ENCODE measurements at regions not wholly inside any gene's neighbourhood (a gene's known extent, or its start where the extent isn't known, plus 50 kb on each side); places are given as distances from the start of the nearest gene placed in this dataset.

GRCh38 chr5:117681431-117682254 is 1107.0 kb upstream of the SEMA6A start:
- Histone ChIP-seq H3K9me3 (ENCODE audit: control insufficient read depth, insufficient read depth, low read length) (no peaks in the 10 kb centered on the region), H3K4me3 (ENCODE audit: low read length) (no peak overlapping the region), H3K36me3 (ENCODE audit: control insufficient read depth, insufficient read depth, low read length) (no peaks in the 10 kb centered on the region), H3K27ac (ENCODE audit: low read length) (no peak overlapping the region), H3K27me3 (ENCODE audit: control insufficient read depth, insufficient read depth, low read length) (no peaks in the 10 kb centered on the region), H3K4me1 (ENCODE audit: control insufficient read depth, insufficient read depth, low read length) (no peaks in the 10 kb centered on the region)
- no peaks in the 10 kb centered on the region for H3K36me3 Mint-ChIP-seq
- no peaks in the 10 kb centered on the region for H3K27me3 Mint-ChIP-seq (ENCODE audit: low read depth in 2 of 2)
- no peak for ATAC-seq
- TF ChIP-seq CTCF (IDR thresholded peaks at IDR 0.05) = no peak
- no peak overlapping the region for H3K27ac Mint-ChIP-seq
- peaks cover 21 to 22% of the 10 kb centered on the region in 2 donors for H3K9me3 Mint-ChIP-seq
- intact Hi-C loops (cut with micrococcal nuclease) = no loop called here
- no peaks in the 10 kb centered on the region for H3K4me1 Mint-ChIP-seq
- 80% methylated on average over 6 of the region's 6 CpGs for WGBS (ENCODE audit: insufficient coverage)
- no peak overlapping the region for H3K4me3 Mint-ChIP-seq
- no peak for DNase-seq

DNA sequence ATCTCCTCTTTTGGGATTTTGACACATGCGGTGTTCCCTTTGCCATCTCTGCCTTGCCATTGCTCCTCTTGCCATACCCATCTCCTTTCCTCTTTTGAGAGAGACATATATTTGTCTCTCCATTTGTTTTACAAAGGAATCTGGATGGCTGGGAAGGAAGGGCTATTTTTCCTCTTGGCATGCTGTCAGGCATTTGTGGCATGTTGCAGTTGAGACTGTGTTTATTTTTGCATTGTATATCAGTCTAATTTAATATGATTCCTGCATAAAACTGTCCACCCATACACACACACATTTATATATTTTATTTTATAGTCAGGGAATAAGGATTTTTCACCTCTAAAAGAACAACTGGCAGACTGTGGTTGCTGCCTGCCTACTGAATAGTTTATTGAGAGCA is 1105.8 kb upstream of the SEMA6A start:
- H3K36me3 Mint-ChIP-seq = no peaks in the 10 kb centered on the region
- intact Hi-C loops (cut with micrococcal nuclease) = no loop called here

DNA sequence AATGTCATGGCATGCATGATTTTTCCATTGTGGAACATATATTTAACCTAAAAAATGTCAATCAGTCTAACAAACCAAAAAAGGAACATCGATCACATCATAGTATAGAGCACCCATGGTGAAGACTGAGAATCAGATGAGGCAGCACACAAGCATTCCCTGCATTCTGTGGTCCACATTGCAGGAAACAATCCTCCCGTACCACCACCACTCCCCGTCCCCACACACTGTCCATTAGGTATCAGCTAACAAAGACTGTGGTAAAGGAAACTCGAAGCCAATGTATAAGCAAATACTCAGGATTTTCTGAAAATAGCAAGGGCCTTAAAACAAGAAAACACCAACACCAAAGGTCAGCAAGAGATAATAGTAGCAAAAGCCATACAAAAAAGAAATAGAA is 1104.4 kb upstream of the SEMA6A start:
- no peak for ATAC-seq
- WGBS (ENCODE audit: insufficient coverage) = 73% methylated on average over 4 of the region's 4 CpGs
- intact Hi-C loops (cut with micrococcal nuclease) = no loop called here
- Histone ChIP-seq H3K9me3 (ENCODE audit: control insufficient read depth, insufficient read depth, low read length) (no peaks in the 10 kb centered on the region), H3K27ac (ENCODE audit: low read length) (no peak overlapping the region), H3K4me3 (ENCODE audit: low read length) (no peak overlapping the region), H3K36me3 (ENCODE audit: control insufficient read depth, insufficient read depth, low read length) (no peaks in the 10 kb centered on the region), H3K27me3 (ENCODE audit: control insufficient read depth, insufficient read depth, low read length) (no peaks in the 10 kb centered on the region), H3K4me1 (ENCODE audit: control insufficient read depth, insufficient read depth, low read length) (no peaks in the 10 kb centered on the region)
- H3K4me3 Mint-ChIP-seq = no peak overlapping the region
- no peak overlapping the region for H3K27ac Mint-ChIP-seq
- DNase-seq = no peak
- H3K4me1 Mint-ChIP-seq = no peaks in the 10 kb centered on the region
- peaks cover 17 to 25% of the 10 kb centered on the region in 2 donors for H3K9me3 Mint-ChIP-seq
- H3K36me3 Mint-ChIP-seq = no peaks in the 10 kb centered on the region
- TF ChIP-seq CTCF (IDR thresholded peaks at IDR 0.05) = no peak
- no peaks in the 10 kb centered on the region for H3K27me3 Mint-ChIP-seq (ENCODE audit: low read depth in 2 of 2)

More for the DNA sequence above, 1105.8 kb upstream of the SEMA6A start:
- Histone ChIP-seq H3K27ac (ENCODE audit: low read length) (no peak overlapping the region), H3K4me3 (ENCODE audit: low read length) (no peak overlapping the region), H3K27me3 (ENCODE audit: control insufficient read depth, insufficient read depth, low read length) (no peaks in the 10 kb centered on the region), H3K36me3 (ENCODE audit: control insufficient read depth, insufficient read depth, low read length) (no peaks in the 10 kb centered on the region), H3K9me3 (ENCODE audit: control insufficient read depth, insufficient read depth, low read length) (no peaks in the 10 kb centered on the region), H3K4me1 (ENCODE audit: control insufficient read depth, insufficient read depth, low read length) (no peaks in the 10 kb centered on the region)
- Mint-ChIP-seq H3K27ac (no peak overlapping the region), H3K27me3 (ENCODE audit: low read depth in 2 of 2) (no peaks in the 10 kb centered on the region), H3K4me1 (no peaks in the 10 kb centered on the region), H3K9me3 (peaks cover 19 to 24% of the 10 kb centered on the region in 2 donors), H3K4me3 (no peak overlapping the region)
- TF ChIP-seq CTCF (IDR thresholded peaks at IDR 0.05) = no peak
- no peak for ATAC-seq
- DNase-seq = no peak
- WGBS (ENCODE audit: insufficient coverage) = 100% methylated on average over 1 of the region's 1 CpG

- no peak for ATAC-seq
- Histone ChIP-seq H3K4me1 (ENCODE audit: control insufficient read depth, insufficient read depth, low read length) (no peaks in the 10 kb centered on the region), H3K27ac (ENCODE audit: low read length) (no peak overlapping the region), H3K4me3 (ENCODE audit: low read length) (no peak overlapping the region), H3K36me3 (ENCODE audit: control insufficient read depth, insufficient read depth, low read length) (no peaks in the 10 kb centered on the region), H3K9me3 (ENCODE audit: control insufficient read depth, insufficient read depth, low read length) (no peaks in the 10 kb centered on the region), H3K27me3 (ENCODE audit: control insufficient read depth, insufficient read depth, low read length) (no peaks in the 10 kb centered on the region)
- Mint-ChIP-seq H3K4me3 (no peak overlapping the region), H3K27me3 (ENCODE audit: low read depth in 2 of 2) (no peaks in the 10 kb centered on the region), H3K9me3 (peaks cover 15 to 16% of the 10 kb centered on the region in 2 donors), H3K27ac (no peak overlapping the region), H3K36me3 (no peaks in the 10 kb centered on the region), H3K4me1 (no peaks in the 10 kb centered on the region)
- intact Hi-C loops (cut with micrococcal nuclease) = no loop called here
- no peak for DNase-seq
- 88% methylated on average over 4 of the region's 4 CpGs for WGBS (ENCODE audit: insufficient coverage)
- TF ChIP-seq CTCF (IDR thresholded peaks at IDR 0.05) = no peak
Measured at GRCh38 chr5:117675646-117676045, 1101.0 kb upstream of the SEMA6A start.
